ENCODE measurements at regions not wholly inside any gene's neighbourhood (a gene's known extent, or its start where the extent isn't known, plus 50 kb on each side); places are given as distances from the start of the nearest gene placed in this dataset.

DNA sequence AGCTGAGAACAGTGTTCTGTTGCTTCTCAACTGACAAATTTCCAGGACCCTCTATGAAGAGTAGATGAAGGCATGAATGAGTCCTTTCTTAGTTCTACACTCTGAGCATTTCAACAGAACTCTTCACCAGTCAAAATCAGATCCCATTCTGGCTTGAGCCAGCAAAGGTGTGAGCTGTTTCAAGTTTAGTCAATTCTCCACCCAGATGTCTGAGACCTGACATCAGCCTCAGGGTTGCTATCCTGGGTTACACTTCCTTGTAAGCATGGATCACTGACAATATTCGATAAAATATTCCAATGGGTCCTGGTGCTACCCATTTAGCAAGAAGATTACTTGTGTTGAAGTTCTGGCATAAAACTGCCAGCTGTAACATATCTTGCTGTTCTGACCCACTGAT is 97.6 kb upstream of the PPP2R3A start:
- TF ChIP-seq, protein P1, sequence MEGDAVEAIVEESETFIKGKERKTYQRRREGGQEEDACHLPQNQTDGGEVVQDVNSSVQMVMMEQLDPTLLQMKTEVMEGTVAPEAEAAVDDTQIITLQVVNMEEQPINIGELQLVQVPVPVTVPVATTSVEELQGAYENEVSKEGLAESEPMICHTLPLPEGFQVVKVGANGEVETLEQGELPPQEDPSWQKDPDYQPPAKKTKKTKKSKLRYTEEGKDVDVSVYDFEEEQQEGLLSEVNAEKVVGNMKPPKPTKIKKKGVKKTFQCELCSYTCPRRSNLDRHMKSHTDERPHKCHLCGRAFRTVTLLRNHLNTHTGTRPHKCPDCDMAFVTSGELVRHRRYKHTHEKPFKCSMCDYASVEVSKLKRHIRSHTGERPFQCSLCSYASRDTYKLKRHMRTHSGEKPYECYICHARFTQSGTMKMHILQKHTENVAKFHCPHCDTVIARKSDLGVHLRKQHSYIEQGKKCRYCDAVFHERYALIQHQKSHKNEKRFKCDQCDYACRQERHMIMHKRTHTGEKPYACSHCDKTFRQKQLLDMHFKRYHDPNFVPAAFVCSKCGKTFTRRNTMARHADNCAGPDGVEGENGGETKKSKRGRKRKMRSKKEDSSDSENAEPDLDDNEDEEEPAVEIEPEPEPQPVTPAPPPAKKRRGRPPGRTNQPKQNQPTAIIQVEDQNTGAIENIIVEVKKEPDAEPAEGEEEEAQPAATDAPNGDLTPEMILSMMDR (conservative IDR thresholded peaks at IDR 0.05; ENCODE audit: low read length) = no peak
- no peak for TF ChIP-seq EZH2phosphoT487 (IDR thresholded peaks at IDR 0.05; ENCODE audit: borderline replicate concordance)

All from Loucy (cell line).